Neural progenitor cell (in vitro differentiated cells): ENCODE measurements at regions not wholly inside any gene's neighbourhood (a gene's known extent, or its start where the extent isn't known, plus 50 kb on each side); places are given as distances from the start of the nearest gene placed in this dataset.

Experiments
- CTCF ChIP-seq: fragments of 200-600 bp; sonication (generic); IDR thresholded peaks from 2 replicates; pipeline ENCODE4 v1.5.1; 2017; ENCODE audit warnings: antibody characterized with exemption, mild to moderate bottlenecking
- EZH2 ChIP-seq: fragments of 200-600 bp; sonication (generic); IDR thresholded peaks from 2 replicates; pipeline ENCODE4 v1.6.1; 2017; ENCODE audit warnings: antibody characterized with exemption, mild to moderate bottlenecking, moderate library complexity

- TF ChIP-seq CTCF (no peak), EZH2 (no peak)
These were observed 126.8 kb downstream of the CTNND1 start for GRCh38 chr11:57888386-57888785.
